Testis (tissue), 2 donors: ENCODE measurements at regions not wholly inside any gene's neighbourhood (a gene's known extent, or its start where the extent isn't known, plus 50 kb on each side); places are given as distances from the start of the nearest gene placed in this dataset.

Source experiments
- POLR2A ChIP-seq: fragments of 450-650 bp; IDR thresholded peaks from one replicate; pipeline ENCODE4 v1.6.1; 2017; ENCODE audit warnings: antibody characterized with exemption, mild to moderate bottlenecking, moderate library complexity
- TF ChIP-seq, protein P1 (sequence below), 3 experiments: fragments of 450-650 bp in 2 of 3; fragments of 200-600 bp in 1 of 3; sonication (generic) in 1 of 3; IDR thresholded peaks; one replicate each; pipeline ENCODE4 v1.5.1; 2016 to 2019; ENCODE audit warnings: antibody characterized with exemption in 3 of 3, mild to moderate bottlenecking in 2 of 3, moderate library complexity in 1 of 3

DNA sequence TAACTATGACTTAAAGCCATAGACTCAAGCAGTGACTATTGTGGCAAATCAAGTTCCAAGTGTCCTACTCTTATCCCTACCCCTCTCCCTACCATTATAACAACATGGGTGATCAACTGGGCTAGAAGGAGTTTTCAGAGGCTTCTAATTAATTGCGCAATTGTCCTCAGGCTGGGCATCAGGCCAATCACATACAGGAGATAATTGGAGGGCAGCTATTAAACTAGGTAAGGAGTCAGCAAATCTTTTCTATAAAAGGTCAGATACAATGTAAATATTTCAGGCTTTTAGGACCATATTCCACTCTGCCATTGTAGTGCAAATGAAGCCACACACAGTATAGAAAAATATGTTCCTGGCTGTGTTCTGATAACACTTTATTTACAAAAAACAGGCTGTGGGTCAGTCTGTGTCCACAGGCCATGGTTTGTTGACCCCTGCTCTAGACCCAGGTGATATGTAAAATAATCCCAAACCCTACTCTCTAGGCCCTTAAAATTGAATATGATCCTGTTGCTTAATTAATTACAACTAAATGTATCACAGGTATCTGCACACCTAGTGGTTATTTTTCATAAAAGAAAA, 141.4 kb upstream of the PIK3R1 start:
- TF ChIP-seq, protein P1, sequence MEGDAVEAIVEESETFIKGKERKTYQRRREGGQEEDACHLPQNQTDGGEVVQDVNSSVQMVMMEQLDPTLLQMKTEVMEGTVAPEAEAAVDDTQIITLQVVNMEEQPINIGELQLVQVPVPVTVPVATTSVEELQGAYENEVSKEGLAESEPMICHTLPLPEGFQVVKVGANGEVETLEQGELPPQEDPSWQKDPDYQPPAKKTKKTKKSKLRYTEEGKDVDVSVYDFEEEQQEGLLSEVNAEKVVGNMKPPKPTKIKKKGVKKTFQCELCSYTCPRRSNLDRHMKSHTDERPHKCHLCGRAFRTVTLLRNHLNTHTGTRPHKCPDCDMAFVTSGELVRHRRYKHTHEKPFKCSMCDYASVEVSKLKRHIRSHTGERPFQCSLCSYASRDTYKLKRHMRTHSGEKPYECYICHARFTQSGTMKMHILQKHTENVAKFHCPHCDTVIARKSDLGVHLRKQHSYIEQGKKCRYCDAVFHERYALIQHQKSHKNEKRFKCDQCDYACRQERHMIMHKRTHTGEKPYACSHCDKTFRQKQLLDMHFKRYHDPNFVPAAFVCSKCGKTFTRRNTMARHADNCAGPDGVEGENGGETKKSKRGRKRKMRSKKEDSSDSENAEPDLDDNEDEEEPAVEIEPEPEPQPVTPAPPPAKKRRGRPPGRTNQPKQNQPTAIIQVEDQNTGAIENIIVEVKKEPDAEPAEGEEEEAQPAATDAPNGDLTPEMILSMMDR (IDR thresholded peaks at IDR 0.05), result no peak
- no peak for TF ChIP-seq POLR2A
